H9 (cell line): ENCODE measurements at regions not wholly inside any gene's neighbourhood (a gene's known extent, or its start where the extent isn't known, plus 50 kb on each side); places are given as distances from the start of the nearest gene placed in this dataset.

Experiments
- DNase-seq: peaks from one replicate; pipeline ENCODE4 v3.0.0-alpha.2; 2017
- H2AFZ ChIP-seq: one replicate; pipeline ENCODE4 v1.6.1; 2013; ENCODE audit warnings: mild to moderate bottlenecking, low read length, control low read depth, moderate library complexity
- H2AK5ac ChIP-seq: 2 replicates; pipeline ENCODE4 v1.6.1; 2013; ENCODE audit warnings: low read length, control low read depth, mixed read lengths; ENCODE audit not compliant: insufficient read length
- H2BK120ac ChIP-seq: one replicate; pipeline ENCODE4 v1.6.1; 2013; ENCODE audit warnings: low read depth, mild to moderate bottlenecking, low read length, control low read depth, inconsistent platforms; ENCODE audit not compliant: poor library complexity, severe bottlenecking
- H2BK12ac ChIP-seq: 2 replicates; pipeline ENCODE4 v1.6.1; 2013; ENCODE audit warnings: low read length, control low read depth, mixed read lengths, low read depth; ENCODE audit not compliant: insufficient read length
- H2BK15ac ChIP-seq: 2 replicates; pipeline ENCODE4 v1.6.1; 2013; ENCODE audit warnings: low read depth, low read length, control low read depth
- H2BK20ac ChIP-seq: one replicate; pipeline ENCODE4 v1.6.1; 2013; ENCODE audit warnings: low read depth, mild to moderate bottlenecking, low read length, control low read depth, inconsistent platforms; ENCODE audit not compliant: poor library complexity, severe bottlenecking
- H2BK5ac ChIP-seq: 2 replicates; pipeline ENCODE4 v1.6.1; 2013; ENCODE audit warnings: low read length, control low read depth, mixed read lengths; ENCODE audit not compliant: insufficient read length
- H3K14ac ChIP-seq: 2 replicates; pipeline ENCODE4 v1.6.1; 2013; ENCODE audit warnings: low read length, control low read depth; ENCODE audit not compliant: insufficient read depth
- H3K18ac ChIP-seq: 2 replicates; pipeline ENCODE4 v1.6.1; 2013; ENCODE audit warnings: low read depth, mild to moderate bottlenecking, mixed read lengths, low read length, control low read depth; ENCODE audit not compliant: insufficient read length
- H3K23ac ChIP-seq: 2 replicates; pipeline ENCODE4 v1.6.1; 2013; ENCODE audit warnings: low read length, control low read depth, mixed read lengths, low read depth; ENCODE audit not compliant: insufficient read length
- H3K23me2 ChIP-seq: 2 replicates; pipeline ENCODE4 v1.6.1; 2013; ENCODE audit warnings: low read depth, mild to moderate bottlenecking, mixed read lengths, low read length, control low read depth; ENCODE audit not compliant: insufficient read length, poor library complexity, severe bottlenecking
- H3K27ac ChIP-seq: 2 replicates; pipeline ENCODE4 v1.5.1; 2013; ENCODE audit warnings: low read length, control low read depth, mixed read lengths, low read depth; ENCODE audit not compliant: insufficient read length
- H3K27me3 ChIP-seq: 2 replicates; pipeline ENCODE4 v1.6.1; 2013; ENCODE audit warnings: low read length, control low read depth, inconsistent platforms; ENCODE audit not compliant: insufficient read depth
- H3K4ac ChIP-seq: 2 replicates; pipeline ENCODE4 v1.6.1; 2013; ENCODE audit warnings: low read depth, mild to moderate bottlenecking, control low read depth, inconsistent platforms, low read length, moderate library complexity
- H3K4me1 ChIP-seq: 2 replicates; pipeline ENCODE4 v1.6.1; 2013; ENCODE audit warnings: low read length, control low read depth, inconsistent platforms; ENCODE audit not compliant: insufficient read depth
- H3K4me2 ChIP-seq: 2 replicates; pipeline ENCODE4 v1.6.1; 2013; ENCODE audit warnings: low read length, control low read depth, mixed read lengths; ENCODE audit not compliant: insufficient read length, insufficient read depth
- H3K56ac ChIP-seq: 2 replicates; pipeline ENCODE4 v1.6.1; 2013; ENCODE audit warnings: low read depth, mild to moderate bottlenecking, mixed read lengths, low read length, control low read depth; ENCODE audit not compliant: insufficient read length
- H3K79me1 ChIP-seq: 2 replicates; pipeline ENCODE4 v1.6.1; 2013; ENCODE audit warnings: low read depth, mild to moderate bottlenecking, moderate library complexity, low read length, control low read depth, inconsistent platforms; ENCODE audit not compliant: insufficient read depth, poor library complexity, severe bottlenecking
- H3K79me2 ChIP-seq: 2 replicates; pipeline ENCODE4 v1.6.1; 2013; ENCODE audit warnings: low read length, control low read depth, inconsistent platforms; ENCODE audit not compliant: insufficient read depth
- H3K9ac ChIP-seq: 2 replicates; pipeline ENCODE4 v1.6.1; 2013; ENCODE audit warnings: low read length, control low read depth, mixed read lengths; ENCODE audit not compliant: insufficient read length; ENCODE audit errors: extremely low read depth
- H3K9me3 ChIP-seq: one replicate; pipeline ENCODE4 v1.6.1; 2013; ENCODE audit warnings: low read depth, low read length, inconsistent platforms; ENCODE audit not compliant: control insufficient read depth
- H3T11ph ChIP-seq: one replicate; pipeline ENCODE4 v1.6.1; 2013; ENCODE audit warnings: mild to moderate bottlenecking, low read length, control low read depth, inconsistent platforms
- H4K20me1 ChIP-seq: one replicate; pipeline ENCODE4 v1.6.1; 2013; ENCODE audit not compliant: control insufficient read depth, insufficient read length, insufficient read depth
- H4K5ac ChIP-seq: 2 replicates; pipeline ENCODE4 v1.6.1; 2013; ENCODE audit warnings: low read depth, mild to moderate bottlenecking, mixed read lengths, low read length, control low read depth; ENCODE audit not compliant: insufficient read length
- H4K8ac ChIP-seq: replicated peaks from 2 replicates; pipeline ENCODE4 v1.6.1; 2013; ENCODE audit warnings: low read length, control low read depth, mixed read lengths, low read depth; ENCODE audit not compliant: insufficient read length
- H4K91ac ChIP-seq: 2 replicates; pipeline ENCODE4 v1.6.1; 2013; ENCODE audit warnings: low read depth, mild to moderate bottlenecking, moderate library complexity, mixed read lengths, low read length, control low read depth; ENCODE audit not compliant: insufficient read length
- H3K27ac Mint-ChIP-seq, 3 experiments: 2 replicates in 2 of 3; 3 replicates in 1 of 3; pipeline ENCODE4 v1.8.0; 2020 to 2021; ENCODE audit warnings: mixed read lengths in 3 of 3, mild to moderate bottlenecking in 1 of 3, moderate library complexity in 1 of 3
- H3K27me3 Mint-ChIP-seq: 2 replicates; pipeline ENCODE4 v1.8.0; 2021; ENCODE audit warnings: low read depth, mild to moderate bottlenecking, moderate library complexity, mixed read lengths
- H3K36me3 Mint-ChIP-seq, 3 experiments: 2 replicates in 2 of 3; 3 replicates in 1 of 3; pipeline ENCODE4 v1.8.0; 2020 to 2021; ENCODE audit warnings: low read depth in 3 of 3, mixed read lengths in 3 of 3; ENCODE audit not compliant: insufficient read depth in 1 of 3
- H3K4me1 Mint-ChIP-seq, 2 experiments: 2 replicates each; pipeline ENCODE4 v1.8.0; 2020; ENCODE audit warnings: mixed read lengths in 2 of 2
- H3K4me3 Mint-ChIP-seq, 2 experiments: 2 replicates in 1 of 2; 3 replicates in 1 of 2; pipeline ENCODE4 v1.8.0; 2020 to 2021; ENCODE audit warnings: mild to moderate bottlenecking in 2 of 2, mixed read lengths in 2 of 2, moderate library complexity in 1 of 2
- H3K9me3 Mint-ChIP-seq, 2 experiments: 2 replicates in 1 of 2; 3 replicates in 1 of 2; pipeline ENCODE4 v1.8.0; 2020; ENCODE audit warnings: mild to moderate bottlenecking in 2 of 2, mixed read lengths in 2 of 2, moderate library complexity in 1 of 2
- WGBS: extraction: QIAGEN DNeasy Blood & Tissue Kit; methylation state at CpG from one replicate; pipeline ENCODE4 v1.1.7; 2013; ENCODE audit warnings: missing lambda C conversion rate, low lambda C conversion rate, mixed read lengths; ENCODE audit not compliant: insufficient read length; ENCODE audit errors: extremely low coverage; 5-methylcytosine and 5-hydroxymethylcytosine counted together
- TF ChIP-seq, protein P1 (sequence below): fragments of 200-600 bp; sonication (generic); conservative IDR thresholded peaks from 3 replicates; pipeline ENCODE4 v1.8.0; 2021; ENCODE audit warnings: antibody characterized with exemption, mild to moderate bottlenecking

DNA sequence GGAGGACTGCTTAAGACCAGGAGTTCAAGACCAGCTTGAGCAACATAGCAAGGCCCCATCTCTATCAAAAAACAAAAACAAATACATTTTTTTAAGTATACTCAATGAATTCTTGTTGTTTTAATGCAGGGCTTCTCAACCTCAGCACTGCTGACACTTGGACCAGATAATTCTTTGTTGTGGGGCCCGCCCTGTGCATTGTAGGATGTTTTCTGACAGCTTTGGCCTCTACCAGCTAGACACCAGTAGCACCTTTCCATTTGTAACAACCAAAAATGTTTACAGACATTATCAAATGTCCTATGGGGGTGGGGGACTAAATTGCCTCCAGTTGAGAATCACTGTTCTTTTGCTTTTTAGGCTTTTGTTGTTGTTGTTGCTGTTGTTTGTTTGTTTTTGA lies 128.1 kb upstream of the MDM1 start:
- no peaks in the 10 kb centered on the region; the same call in 1 of the 2 replicates for H3K27me3 Mint-ChIP-seq
- H3K9me3 ChIP-seq, result no peaks in the 10 kb centered on the region
- H2BK5ac ChIP-seq, result no peak overlapping the region
- no peak overlapping the region for H3K18ac ChIP-seq
- H3K9ac ChIP-seq, result no peak overlapping the region
- no peak overlapping the region for H3K27ac ChIP-seq
- no peaks in the 10 kb centered on the region for H3K79me2 ChIP-seq
- H3K4me3 Mint-ChIP-seq, result no peak overlapping the region
- WGBS, result no CpG with 5 or more reads among the region's 1 CpG
- H3K4me1 ChIP-seq, result 0 out of 2 replicates have a peak, but pooled peaks cover 5% of the 10 kb centered on the region
- H4K20me1 ChIP-seq, result no peaks in the 10 kb centered on the region
- no peak overlapping the region for H2BK12ac ChIP-seq
- H4K91ac ChIP-seq, result no peak overlapping the region
- H4K5ac ChIP-seq, result no peak overlapping the region
- H3K14ac ChIP-seq, result no peak overlapping the region
- TF ChIP-seq, protein P1, sequence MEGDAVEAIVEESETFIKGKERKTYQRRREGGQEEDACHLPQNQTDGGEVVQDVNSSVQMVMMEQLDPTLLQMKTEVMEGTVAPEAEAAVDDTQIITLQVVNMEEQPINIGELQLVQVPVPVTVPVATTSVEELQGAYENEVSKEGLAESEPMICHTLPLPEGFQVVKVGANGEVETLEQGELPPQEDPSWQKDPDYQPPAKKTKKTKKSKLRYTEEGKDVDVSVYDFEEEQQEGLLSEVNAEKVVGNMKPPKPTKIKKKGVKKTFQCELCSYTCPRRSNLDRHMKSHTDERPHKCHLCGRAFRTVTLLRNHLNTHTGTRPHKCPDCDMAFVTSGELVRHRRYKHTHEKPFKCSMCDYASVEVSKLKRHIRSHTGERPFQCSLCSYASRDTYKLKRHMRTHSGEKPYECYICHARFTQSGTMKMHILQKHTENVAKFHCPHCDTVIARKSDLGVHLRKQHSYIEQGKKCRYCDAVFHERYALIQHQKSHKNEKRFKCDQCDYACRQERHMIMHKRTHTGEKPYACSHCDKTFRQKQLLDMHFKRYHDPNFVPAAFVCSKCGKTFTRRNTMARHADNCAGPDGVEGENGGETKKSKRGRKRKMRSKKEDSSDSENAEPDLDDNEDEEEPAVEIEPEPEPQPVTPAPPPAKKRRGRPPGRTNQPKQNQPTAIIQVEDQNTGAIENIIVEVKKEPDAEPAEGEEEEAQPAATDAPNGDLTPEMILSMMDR, result no peak
- no peak overlapping the region for H2BK15ac ChIP-seq
- no peak overlapping the region for H2BK120ac ChIP-seq
- H2AK5ac ChIP-seq, result no peak overlapping the region
- no peak overlapping the region for H4K8ac ChIP-seq
- no peak overlapping the region for H2BK20ac ChIP-seq
- no peak overlapping the region for H3T11ph ChIP-seq
- H3K23ac ChIP-seq, result no peak overlapping the region
- no peaks in the 10 kb centered on the region for H3K9me3 Mint-ChIP-seq
- H3K4me1 Mint-ChIP-seq, result peaks cover 10 to 13% of the 10 kb centered on the region in 2 experiments
- H3K27me3 ChIP-seq, result no peaks in the 10 kb centered on the region
- H3K27ac Mint-ChIP-seq, result no peak overlapping the region
- H3K23me2 ChIP-seq, result no peaks in the 10 kb centered on the region
- H3K79me1 ChIP-seq, result no peaks in the 10 kb centered on the region
- no peak overlapping the region for H3K4me2 ChIP-seq
- no peak overlapping the region for H3K56ac ChIP-seq
- H2AFZ ChIP-seq, result no peak overlapping the region
- no peak for DNase-seq
- peaks cover 0 to 3% (median 0%) of the 10 kb centered on the region in 3 experiments; a peak in 1 of 7 replicates for H3K36me3 Mint-ChIP-seq
- H3K4ac ChIP-seq, result no peak overlapping the region
